Erythroblast (primary cell): ENCODE measurements at regions not wholly inside any gene's neighbourhood (a gene's known extent, or its start where the extent isn't known, plus 50 kb on each side); places are given as distances from the start of the nearest gene placed in this dataset.
A peak's percentile ranks its signal among the peaks of the same experiment; 100 is the strongest.
"Not testable (repeated sequence)": the region's sequence is repeated elsewhere in the genome, so short reads cannot be mapped to it uniquely, and the experiment has no call there.

Experiments used
- DNase-seq, 2 experiments: peaks; one replicate each; lab custom pipeline; 2025; lab: John Stamatoyannopoulos, UW
- GATA1 ChIP-seq: IDR thresholded peaks from 2 replicates; pipeline ENCODE4 v1.6.1; 2011; ENCODE audit warnings: low read depth, mild to moderate bottlenecking, control low read depth, low read length, moderate library complexity
- POLR2A ChIP-seq: IDR thresholded peaks from 2 replicates; pipeline ENCODE4 v1.6.1; 2011; ENCODE audit warnings: mild to moderate bottlenecking, low read length

DNA sequence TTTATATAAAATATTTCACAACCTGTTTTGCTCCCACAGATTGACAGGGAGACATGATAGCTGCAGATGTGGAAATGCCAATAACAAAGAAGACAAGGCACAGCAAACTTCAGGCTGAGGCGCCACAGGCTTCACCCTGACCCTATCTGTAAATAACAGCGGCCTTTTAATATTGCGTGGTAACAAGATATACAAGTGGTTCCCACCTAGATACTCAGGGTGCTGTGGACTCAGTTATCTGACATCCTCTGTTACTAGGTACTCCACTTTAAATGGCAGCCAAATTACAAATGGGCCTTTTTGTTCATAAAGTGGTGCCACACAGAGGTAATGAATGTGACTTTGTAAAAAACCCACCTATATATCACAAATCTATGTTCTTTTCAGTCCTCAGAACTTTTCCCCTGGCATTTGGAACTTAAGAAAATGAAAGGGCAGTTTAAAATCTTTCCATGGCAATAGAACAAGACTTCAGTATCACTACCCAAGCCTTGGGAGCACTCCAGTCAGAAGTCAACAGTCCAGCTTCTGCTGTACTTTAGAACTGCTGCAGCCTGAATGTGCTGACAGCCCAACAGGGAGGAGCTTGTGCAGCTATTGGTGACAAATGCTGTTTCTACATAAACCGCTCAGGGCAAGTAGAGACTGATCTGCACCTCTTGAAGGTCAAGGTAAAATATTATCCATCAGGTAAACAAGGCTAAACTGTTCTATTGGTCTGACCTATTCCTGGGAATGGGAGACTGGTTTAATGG, 86.2 kb upstream of the DCD start:
- no peak for DNase-seq
- TF ChIP-seq POLR2A (no peak), GATA1 (no peak)

DNA sequence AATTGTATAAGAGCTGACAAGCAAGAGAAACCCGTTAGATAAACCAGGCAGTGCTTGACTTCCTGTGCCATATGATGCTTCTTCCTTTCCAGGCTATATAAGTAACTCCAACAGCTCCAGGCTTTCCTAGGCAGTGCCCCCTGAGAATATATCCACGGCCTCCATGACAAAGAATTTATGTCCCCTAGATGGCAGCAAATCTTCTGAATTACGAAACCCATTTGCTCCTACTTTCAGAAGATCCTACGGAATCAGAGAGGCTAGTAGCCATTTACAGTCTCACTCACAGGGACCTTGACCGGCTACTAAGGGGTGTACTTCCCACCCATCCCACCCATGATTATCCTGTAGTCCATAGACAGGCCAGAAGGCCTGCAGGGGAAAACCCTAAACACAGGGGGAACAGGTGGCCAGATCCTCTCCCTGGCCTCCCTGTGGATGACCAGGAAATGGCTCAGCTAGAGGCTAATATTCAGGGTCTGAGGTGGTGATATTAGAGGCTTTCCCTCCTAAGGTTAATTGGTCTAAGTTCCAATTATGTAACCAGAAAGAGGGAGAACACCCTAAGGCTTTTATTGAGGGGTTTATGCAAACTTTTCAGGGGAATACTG, 77.2 kb upstream of the DCD start:
- no peak for TF ChIP-seq POLR2A
- no peak for TF ChIP-seq GATA1
- peak; percentile 4 to 18 for DNase-seq

DNA sequence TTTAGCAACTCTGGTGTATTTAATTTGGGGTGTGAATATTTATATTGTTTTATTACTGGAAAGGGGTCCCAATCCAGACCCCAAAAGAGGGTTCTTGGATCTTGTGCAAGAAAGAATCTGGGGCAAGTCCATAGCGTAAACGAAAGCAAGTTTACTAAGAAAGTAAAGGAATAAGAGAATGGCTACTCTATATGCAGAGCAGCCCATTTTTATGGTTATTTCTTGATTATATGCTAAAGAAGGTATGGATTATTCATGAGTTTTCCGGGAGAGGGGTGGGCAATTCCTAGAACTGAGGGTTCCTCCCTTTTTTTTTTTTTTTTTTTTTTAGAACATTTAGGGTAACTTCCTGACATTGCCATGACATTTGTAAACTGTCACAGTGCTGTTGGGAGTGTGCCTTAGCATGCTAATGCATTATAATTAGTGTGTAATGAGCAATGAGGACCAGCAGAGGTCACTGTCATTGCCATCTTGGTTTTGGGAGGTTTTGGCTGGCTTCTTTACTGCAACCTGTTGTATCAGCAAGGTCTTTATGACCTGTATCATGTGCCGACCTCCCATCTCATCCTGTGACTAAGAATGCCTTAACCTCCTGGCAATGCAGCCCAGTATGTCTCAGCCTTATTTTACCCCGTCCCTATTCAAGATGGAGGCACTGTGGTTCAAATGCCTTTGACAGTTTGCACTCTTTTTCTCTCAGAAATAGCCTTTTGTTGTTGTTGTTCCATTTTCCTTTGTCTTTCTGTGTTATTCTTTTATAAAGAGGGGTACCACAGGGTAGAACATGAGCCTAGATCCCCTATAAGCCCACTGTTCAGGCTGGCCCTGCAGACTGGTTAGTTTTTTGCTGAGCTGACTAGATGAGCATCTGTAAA, 75.5 kb upstream of the DCD start:
- peak; percentile 28 to 57 for DNase-seq
- TF ChIP-seq GATA1 (no peak), POLR2A (no peak)

DNA sequence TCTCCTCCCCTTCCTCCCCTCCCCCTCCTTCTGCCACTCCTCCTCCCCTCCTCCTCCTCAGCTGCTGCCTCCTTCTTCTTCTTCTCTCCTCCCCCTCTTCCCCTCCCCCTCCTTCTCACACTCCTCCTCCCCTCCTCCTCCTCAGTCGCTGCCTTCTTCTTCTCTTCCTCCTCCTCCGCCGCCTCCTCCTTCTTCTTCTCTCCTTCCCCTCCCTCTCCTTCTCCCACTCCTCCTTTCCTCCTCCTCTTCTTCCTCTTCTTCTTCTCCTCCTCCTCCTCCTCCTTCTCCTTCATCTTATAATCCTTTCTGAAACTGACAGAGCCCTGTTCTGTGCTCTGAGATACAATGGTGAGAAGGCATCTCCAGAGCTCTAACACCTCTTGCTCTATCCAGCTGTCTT, 73.1 kb upstream of the DCD start:
- TF ChIP-seq GATA1 (no peak), POLR2A (no peak)
- no peak for DNase-seq

DNA sequence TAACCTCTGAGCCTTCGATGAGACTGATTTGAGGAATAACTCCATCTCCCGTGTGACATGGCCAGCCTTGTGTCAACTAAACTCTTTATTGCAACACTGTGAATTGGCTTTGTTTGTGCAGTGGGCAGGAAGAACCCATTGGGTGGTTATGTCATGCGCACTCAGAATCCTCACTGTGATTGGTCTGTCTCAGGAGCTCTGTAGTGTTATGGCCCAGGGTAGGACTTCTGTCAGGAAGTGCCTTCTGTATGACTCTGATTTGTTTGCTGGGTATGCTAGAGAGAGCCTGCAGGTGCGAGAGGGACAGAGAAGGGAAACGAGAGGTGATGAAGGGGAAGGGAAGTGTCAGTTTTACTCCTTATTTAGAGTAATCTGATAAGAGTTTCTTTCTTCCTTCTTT, 71.5 kb upstream of the DCD start:
- TF ChIP-seq POLR2A (no peak), GATA1 (no peak)
- DNase-seq, result no peak

DNA sequence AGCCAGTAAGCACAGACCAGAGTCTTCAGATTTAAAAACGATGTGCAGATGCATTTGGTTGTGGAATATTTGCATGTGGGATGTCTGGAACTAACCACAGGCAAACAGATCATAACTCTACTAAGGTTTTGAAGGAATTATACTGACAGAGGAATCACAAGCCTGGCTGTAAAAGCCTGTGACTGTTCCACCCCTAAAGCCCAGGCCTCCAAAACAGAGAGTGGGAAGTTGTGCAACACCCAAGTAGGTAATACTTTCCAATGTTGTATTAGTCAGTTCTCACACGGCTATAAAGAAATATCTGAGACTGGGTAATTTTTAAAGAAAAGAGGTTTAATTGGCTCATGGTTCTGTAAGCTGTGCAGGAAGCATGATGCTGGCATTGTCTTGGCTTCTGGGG, 68.1 kb upstream of the DCD start:
- DNase-seq, result no peak

DNA sequence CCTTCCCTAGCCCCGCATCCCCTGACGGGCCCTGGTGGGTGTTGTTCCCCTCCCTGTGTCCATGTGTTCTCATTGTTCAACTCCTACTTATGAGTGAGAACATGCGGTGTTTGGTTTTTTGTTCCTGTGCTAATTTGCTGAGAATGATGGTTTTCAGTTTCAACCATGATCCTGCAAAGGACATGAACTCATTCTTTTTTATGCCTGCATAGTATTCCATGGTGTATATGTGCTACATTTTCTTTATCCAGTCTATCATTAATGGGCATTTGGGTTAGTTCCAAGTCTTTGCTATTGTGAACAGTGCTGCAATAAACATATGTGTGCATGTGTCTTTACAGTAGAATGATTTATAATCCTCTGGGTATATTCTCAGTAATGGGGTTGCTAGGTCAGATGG, 65.7 kb upstream of the DCD start:
- not testable (repeated sequence) for DNase-seq

More for the DNA sequence above, 68.1 kb upstream of the DCD start:
- no peak for TF ChIP-seq POLR2A
- TF ChIP-seq GATA1, result no peak

DNA sequence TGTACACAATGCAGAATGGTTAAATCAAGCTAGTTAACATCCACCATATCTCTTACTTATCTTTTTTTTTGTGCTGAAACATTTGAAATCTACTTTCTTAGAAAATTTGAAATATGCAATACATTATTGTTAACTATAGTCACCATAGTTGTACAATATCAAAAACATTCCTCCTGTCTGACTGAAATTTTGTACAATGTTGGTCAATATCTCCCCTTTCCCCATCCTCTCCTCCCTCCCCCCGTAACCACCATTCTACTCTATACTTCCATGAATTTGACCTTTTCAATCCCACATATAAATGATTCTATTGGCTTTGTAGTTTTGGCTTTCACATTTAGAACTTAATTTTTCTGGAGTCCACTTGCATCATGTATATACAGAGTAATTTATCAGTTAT, 63.5 kb upstream of the DCD start:
- no peak for DNase-seq
- no peak for TF ChIP-seq POLR2A
- no peak for TF ChIP-seq GATA1

DNA sequence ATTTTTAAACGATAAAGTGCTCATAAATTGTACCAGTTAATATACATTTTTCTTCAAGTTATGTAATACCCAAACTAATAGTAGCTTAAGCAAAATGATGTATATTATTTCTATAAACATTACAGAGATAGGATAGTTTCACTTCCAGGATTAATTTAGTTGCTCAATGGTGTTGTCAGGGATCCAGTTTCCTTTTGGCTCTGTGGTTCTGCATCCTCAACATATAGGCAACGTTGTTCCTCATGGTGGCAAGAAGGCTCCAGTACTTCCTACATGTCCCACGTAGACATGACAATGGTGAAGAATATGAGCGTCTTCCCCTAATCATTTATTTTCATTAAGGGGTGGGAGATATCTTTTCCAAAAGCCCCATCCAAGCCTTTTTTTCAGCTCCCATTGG, 60.7 kb upstream of the DCD start:
- no peak for DNase-seq
- TF ChIP-seq POLR2A (no peak), GATA1 (no peak)

DNA sequence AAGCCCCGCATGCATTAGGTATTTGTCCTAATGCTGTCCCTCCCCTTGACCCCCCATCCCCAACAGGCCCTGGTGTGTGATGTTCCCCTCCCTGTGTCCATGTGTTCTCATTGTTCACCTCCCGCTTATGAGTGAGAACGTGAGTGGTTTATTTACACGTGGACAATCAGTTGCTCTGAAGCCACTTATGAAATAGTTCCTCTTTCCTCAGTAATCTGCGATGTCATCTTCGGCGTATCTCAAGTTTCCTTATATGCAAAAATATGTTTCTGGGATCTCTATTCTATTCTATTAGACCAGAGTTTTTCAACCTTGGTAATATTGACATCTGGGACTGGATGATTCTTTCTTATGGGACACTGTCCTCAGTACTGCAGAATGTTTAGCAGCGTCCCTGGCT, 56.0 kb upstream of the DCD start:
- DNase-seq, result no peak
- TF ChIP-seq GATA1 (no peak), POLR2A (no peak)

DNA sequence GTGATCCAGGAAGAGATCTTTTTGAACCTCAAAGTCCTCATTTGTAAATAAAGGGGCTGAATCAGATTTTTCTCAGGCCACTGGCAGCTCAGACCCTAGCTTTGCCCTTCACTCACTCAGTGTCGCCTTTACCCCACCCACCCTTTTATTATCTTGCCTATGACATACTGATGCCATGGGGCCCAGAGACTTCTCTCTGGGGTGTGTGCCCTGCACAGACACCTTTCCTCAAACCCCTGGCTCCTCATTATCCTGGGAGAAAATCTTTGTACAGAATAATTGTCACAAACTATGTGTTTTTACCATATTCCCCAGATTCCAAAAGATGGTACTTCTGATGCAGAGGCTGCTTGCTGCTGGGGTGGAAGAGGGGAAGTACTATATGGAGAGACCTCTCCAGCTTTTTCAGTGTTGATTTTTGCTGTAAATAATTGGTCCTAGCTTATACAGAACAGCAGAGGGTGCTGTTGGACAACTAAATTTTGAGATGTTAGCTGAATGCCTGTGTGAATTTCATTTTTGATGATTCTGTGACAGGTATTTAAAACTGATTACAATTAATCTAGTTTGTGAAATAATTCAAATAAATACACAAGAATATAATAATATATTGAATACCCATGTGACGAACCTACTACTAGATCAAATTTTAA, 53.9 kb upstream of the DCD start:
- peak; percentile 57 to 75 for DNase-seq
- TF ChIP-seq POLR2A, result no peak
- TF ChIP-seq GATA1, result no peak

DNA sequence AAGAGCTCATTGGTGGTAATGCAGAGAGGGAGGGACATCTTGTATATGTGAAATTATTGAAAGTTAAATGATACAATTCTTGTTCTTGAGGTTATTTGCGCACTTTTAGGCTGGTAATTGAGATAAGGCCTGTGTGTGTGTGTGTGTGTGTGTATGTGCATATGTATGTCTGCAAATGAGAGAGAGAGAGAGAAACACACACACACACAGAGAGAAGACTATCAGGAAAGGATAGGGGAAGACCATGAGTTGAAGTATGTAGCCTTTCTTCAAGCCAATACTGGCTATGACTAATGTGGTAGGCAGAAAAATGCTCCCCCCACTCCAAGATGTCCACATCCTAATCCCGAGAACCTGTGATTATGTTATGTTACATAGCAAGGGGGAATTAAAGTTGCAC, 52.7 kb upstream of the DCD start:
- TF ChIP-seq GATA1 (no peak), POLR2A (no peak)
- DNase-seq, result no peak

DNA sequence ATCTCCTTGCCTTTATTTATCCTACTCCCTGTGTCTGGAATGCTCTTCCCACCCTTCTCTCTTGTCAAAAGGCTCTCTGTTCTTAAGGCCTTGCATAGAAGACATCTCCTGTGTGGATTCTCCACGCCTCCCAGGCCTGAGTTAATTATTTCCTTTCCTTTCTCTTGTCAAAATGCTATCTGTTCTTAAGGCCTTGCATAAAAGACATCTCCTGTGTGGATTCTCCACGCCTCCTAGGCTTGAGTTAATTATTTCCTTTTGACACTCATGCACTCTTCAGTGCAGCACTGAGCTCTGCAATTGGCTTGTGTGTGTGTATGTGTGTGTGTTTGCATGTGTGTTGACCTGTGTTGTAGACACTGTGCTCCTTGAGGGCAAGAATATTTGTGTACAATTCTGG, 52.1 kb upstream of the DCD start:
- TF ChIP-seq POLR2A (no peak), GATA1 (no peak)
- DNase-seq, result no peak
